ENCODE measurements at regions not wholly inside any gene's neighbourhood (a gene's known extent, or its start where the extent isn't known, plus 50 kb on each side); places are given as distances from the start of the nearest gene placed in this dataset.

DNA sequence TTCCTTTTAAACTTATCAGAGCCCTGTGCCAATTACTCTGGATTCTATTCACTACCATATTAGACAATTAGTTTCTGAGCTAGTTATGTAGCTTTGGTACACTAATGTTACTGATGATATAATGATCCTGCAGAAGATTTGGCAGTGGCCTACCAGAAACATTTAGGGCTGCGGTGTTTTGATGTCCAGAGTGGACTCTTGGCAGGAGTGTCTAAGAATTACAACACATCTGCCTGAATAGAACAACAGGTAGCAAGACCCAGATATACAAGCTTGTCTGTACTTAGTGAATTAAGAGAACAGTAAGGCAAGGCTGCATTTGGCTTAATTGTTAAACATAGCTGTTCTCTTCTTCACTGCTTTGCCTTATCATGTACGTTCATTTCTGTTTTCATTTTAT, 691.6 kb upstream of the FBXO33 start:
- ATAC-seq, result no peak
- 95% methylated on average over 2 of the region's 2 CpGs for WGBS (ENCODE audit: insufficient coverage)
- no peak overlapping the region for H3K27ac Mint-ChIP-seq
- Histone ChIP-seq H3K36me3 (ENCODE audit: control insufficient read depth, insufficient read depth, low read length) (no peaks in the 10 kb centered on the region), H3K27ac (ENCODE audit: low read length) (no peak overlapping the region), H3K4me1 (ENCODE audit: control insufficient read depth, insufficient read depth, low read length) (no peaks in the 10 kb centered on the region), H3K27me3 (ENCODE audit: control insufficient read depth, insufficient read depth, low read length) (no peaks in the 10 kb centered on the region), H3K9me3 (ENCODE audit: control insufficient read depth, insufficient read depth, low read length) (peaks cover 2% of the 10 kb centered on the region), H3K4me3 (ENCODE audit: low read length) (no peak overlapping the region)
- no peaks in the 10 kb centered on the region for H3K27me3 Mint-ChIP-seq (ENCODE audit: low read depth in 2 of 2)
- H3K36me3 Mint-ChIP-seq, result peaks cover 2% of the 10 kb centered on the region
- H3K4me3 Mint-ChIP-seq, result no peak overlapping the region
- H3K4me1 Mint-ChIP-seq, result no peaks in the 10 kb centered on the region
- intact Hi-C loops (cut with micrococcal nuclease), result no loop called here
- DNase-seq, result no peak
- TF ChIP-seq, protein P1, sequence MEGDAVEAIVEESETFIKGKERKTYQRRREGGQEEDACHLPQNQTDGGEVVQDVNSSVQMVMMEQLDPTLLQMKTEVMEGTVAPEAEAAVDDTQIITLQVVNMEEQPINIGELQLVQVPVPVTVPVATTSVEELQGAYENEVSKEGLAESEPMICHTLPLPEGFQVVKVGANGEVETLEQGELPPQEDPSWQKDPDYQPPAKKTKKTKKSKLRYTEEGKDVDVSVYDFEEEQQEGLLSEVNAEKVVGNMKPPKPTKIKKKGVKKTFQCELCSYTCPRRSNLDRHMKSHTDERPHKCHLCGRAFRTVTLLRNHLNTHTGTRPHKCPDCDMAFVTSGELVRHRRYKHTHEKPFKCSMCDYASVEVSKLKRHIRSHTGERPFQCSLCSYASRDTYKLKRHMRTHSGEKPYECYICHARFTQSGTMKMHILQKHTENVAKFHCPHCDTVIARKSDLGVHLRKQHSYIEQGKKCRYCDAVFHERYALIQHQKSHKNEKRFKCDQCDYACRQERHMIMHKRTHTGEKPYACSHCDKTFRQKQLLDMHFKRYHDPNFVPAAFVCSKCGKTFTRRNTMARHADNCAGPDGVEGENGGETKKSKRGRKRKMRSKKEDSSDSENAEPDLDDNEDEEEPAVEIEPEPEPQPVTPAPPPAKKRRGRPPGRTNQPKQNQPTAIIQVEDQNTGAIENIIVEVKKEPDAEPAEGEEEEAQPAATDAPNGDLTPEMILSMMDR (IDR thresholded peaks at IDR 0.05), result no peak
- H3K9me3 Mint-ChIP-seq, result peaks cover 4 to 7% of the 10 kb centered on the region in 2 donors

GRCh38 chr14:40122968-40123648, 690.9 kb upstream of the FBXO33 start:
- no peak overlapping the region for H3K27ac ChIP-seq (ENCODE audit: low read length)
- no peaks in the 10 kb centered on the region for H3K27me3 Mint-ChIP-seq (ENCODE audit: low read depth in 2 of 2)
- H3K36me3 ChIP-seq (ENCODE audit: control insufficient read depth, insufficient read depth, low read length), result no peaks in the 10 kb centered on the region
- no peak overlapping the region for H3K4me3 ChIP-seq (ENCODE audit: low read length)
- no peaks in the 10 kb centered on the region for H3K4me1 Mint-ChIP-seq
- H3K27me3 ChIP-seq (ENCODE audit: control insufficient read depth, insufficient read depth, low read length), result no peaks in the 10 kb centered on the region
- TF ChIP-seq, protein P1 (IDR thresholded peaks at IDR 0.05), result no peak
- H3K36me3 Mint-ChIP-seq, result peaks cover 9% of the 10 kb centered on the region
- H3K27ac Mint-ChIP-seq, result no peak overlapping the region
- H3K4me3 Mint-ChIP-seq, result no peak overlapping the region
- 53% methylated on average over 2 of the region's 2 CpGs for WGBS (ENCODE audit: insufficient coverage)
- H3K4me1 ChIP-seq (ENCODE audit: control insufficient read depth, insufficient read depth, low read length), result no peaks in the 10 kb centered on the region
- ATAC-seq, result no peak
- intact Hi-C loops (cut with micrococcal nuclease), result no loop called here
- H3K9me3 ChIP-seq (ENCODE audit: control insufficient read depth, insufficient read depth, low read length), result peaks cover 2% of the 10 kb centered on the region
- DNase-seq, result no peak
- peaks cover 8 to 11% of the 10 kb centered on the region in 2 donors for H3K9me3 Mint-ChIP-seq

GRCh38 chr14:40119765-40120164, 687.5 kb upstream of the FBXO33 start:
- intact Hi-C loops (cut with micrococcal nuclease), result no loop called here
- WGBS (ENCODE audit: insufficient coverage), result 67% methylated on average over 1 of the region's 2 CpGs
- Mint-ChIP-seq H3K27me3 (ENCODE audit: low read depth in 2 of 2) (no peaks in the 10 kb centered on the region), H3K9me3 (peaks cover 9 to 18% of the 10 kb centered on the region in 2 donors), H3K4me3 (no peak overlapping the region), H3K4me1 (no peaks in the 10 kb centered on the region), H3K27ac (no peak overlapping the region), H3K36me3 (peaks cover 16% of the 10 kb centered on the region)
- H3K27ac ChIP-seq (ENCODE audit: low read length), result no peak overlapping the region
- no peak overlapping the region for H3K4me3 ChIP-seq (ENCODE audit: low read length)
- DNase-seq (no peak), ATAC-seq (no peak)
- no peaks in the 10 kb centered on the region for H3K4me1 ChIP-seq (ENCODE audit: control insufficient read depth, insufficient read depth, low read length)
- H3K27me3 ChIP-seq (ENCODE audit: control insufficient read depth, insufficient read depth, low read length), result no peaks in the 10 kb centered on the region
- H3K9me3 ChIP-seq (ENCODE audit: control insufficient read depth, insufficient read depth, low read length), result no peaks in the 10 kb centered on the region
- TF ChIP-seq, protein P1 (IDR thresholded peaks at IDR 0.05), result no peak
- no peaks in the 10 kb centered on the region for H3K36me3 ChIP-seq (ENCODE audit: control insufficient read depth, insufficient read depth, low read length)

DNA sequence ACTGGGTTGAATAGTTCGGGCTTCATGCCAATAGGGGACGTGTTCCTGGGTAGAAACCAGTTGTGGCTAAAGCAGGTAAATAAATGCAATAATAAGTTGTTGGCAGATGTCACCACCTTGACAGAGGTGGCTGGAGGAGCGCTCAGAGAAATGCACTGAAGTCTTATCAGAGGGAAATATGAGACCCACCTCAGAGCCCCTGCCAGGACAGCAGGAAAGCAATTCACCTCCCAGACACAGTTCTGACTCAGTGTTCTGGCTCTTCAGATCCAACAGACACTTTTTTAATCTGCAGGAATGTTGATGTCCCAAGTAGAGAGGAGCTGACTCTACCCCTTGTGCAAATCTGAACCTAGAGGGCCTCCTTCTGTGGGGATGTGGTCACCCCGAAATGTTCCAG, 687.1 kb upstream of the FBXO33 start:
- WGBS (ENCODE audit: insufficient coverage), result 57% methylated on average over 4 of the region's 4 CpGs
- Mint-ChIP-seq H3K4me1 (no peaks in the 10 kb centered on the region), H3K36me3 (peaks cover 16% of the 10 kb centered on the region), H3K9me3 (peaks cover 9 to 18% of the 10 kb centered on the region in 2 donors), H3K27ac (no peak overlapping the region), H3K27me3 (ENCODE audit: low read depth in 2 of 2) (no peaks in the 10 kb centered on the region), H3K4me3 (no peak overlapping the region)
- no peaks in the 10 kb centered on the region for H3K27me3 ChIP-seq (ENCODE audit: control insufficient read depth, insufficient read depth, low read length)
- no peaks in the 10 kb centered on the region for H3K36me3 ChIP-seq (ENCODE audit: control insufficient read depth, insufficient read depth, low read length)
- no peak overlapping the region for H3K27ac ChIP-seq (ENCODE audit: low read length)
- DNase-seq (no peak), ATAC-seq (no peak)
- no peaks in the 10 kb centered on the region for H3K4me1 ChIP-seq (ENCODE audit: control insufficient read depth, insufficient read depth, low read length)
- no peaks in the 10 kb centered on the region for H3K9me3 ChIP-seq (ENCODE audit: control insufficient read depth, insufficient read depth, low read length)
- TF ChIP-seq, protein P1 (IDR thresholded peaks at IDR 0.05), result no peak
- H3K4me3 ChIP-seq (ENCODE audit: low read length), result no peak overlapping the region
- intact Hi-C loops (cut with micrococcal nuclease), result no loop called here
